ENCODE measurements at regions not wholly inside any gene's neighbourhood (a gene's known extent, or its start where the extent isn't known, plus 50 kb on each side); places are given as distances from the start of the nearest gene placed in this dataset.

DNA sequence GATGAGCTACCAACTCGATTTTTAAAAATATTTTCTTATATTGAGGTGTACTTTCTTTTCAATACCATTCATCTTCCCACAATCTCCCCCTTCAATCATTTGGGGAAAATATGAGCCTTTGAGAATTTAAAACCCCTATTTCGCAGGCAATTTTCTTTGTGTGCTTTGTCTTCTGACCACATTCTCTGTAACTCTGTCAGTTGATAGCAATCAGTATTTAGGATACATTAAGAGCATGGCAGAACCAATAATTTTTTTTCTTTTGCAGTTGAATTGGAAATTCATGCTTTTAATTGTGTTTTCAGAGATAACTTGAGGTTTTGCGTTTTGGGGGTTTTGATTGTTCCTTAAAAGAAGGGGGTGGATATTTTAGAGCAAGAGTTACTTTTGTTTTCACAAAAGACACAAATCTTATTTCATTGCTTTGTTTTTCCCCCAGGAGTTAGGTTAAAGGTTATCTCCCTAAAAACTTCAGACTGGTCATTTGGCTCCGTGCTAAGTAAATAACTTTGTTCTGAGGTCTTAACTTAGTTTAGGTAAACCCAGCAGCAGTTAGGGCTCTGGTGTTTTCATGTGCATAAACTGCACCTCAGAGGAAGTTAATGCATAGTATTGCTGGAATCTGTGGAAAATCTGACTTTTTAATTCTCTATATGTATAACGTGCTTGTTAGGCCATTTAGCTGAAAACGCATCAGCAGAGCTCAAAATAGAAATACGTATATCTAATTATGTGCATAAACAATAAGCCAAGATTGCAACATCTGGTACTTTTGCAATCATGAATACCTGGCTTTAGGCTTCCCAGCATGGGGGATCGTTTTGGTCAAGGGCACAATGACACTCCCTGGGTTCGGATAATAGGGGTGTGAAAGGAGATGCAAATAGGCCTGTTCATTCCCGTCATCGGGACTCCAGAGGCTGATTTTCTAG is 676.4 kb upstream of the ANKRD30A start:
- H3K27me3 ChIP-seq = no peaks in the 10 kb centered on the region
- DNase-seq = no peak
- H3K4me3 ChIP-seq = no peak overlapping the region
- no peak for FAIRE-seq
- no peaks in the 10 kb centered on the region for H3K36me3 ChIP-seq
- peak in 1 of 4 donors; percentile 15 for ATAC-seq
- H3K4me1 ChIP-seq = no peaks in the 10 kb centered on the region
- TF ChIP-seq, protein P1, sequence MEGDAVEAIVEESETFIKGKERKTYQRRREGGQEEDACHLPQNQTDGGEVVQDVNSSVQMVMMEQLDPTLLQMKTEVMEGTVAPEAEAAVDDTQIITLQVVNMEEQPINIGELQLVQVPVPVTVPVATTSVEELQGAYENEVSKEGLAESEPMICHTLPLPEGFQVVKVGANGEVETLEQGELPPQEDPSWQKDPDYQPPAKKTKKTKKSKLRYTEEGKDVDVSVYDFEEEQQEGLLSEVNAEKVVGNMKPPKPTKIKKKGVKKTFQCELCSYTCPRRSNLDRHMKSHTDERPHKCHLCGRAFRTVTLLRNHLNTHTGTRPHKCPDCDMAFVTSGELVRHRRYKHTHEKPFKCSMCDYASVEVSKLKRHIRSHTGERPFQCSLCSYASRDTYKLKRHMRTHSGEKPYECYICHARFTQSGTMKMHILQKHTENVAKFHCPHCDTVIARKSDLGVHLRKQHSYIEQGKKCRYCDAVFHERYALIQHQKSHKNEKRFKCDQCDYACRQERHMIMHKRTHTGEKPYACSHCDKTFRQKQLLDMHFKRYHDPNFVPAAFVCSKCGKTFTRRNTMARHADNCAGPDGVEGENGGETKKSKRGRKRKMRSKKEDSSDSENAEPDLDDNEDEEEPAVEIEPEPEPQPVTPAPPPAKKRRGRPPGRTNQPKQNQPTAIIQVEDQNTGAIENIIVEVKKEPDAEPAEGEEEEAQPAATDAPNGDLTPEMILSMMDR (IDR thresholded peaks at IDR 0.05) = no peak
- 21 to 28% methylated on average over 11 of the region's 11 CpGs for WGBS, 2 donors
- H3K9me3 ChIP-seq = no peaks in the 10 kb centered on the region
- H3K27ac ChIP-seq = no peak overlapping the region
- intact Hi-C loops (cut with DNase I) = no loop called here

DNA sequence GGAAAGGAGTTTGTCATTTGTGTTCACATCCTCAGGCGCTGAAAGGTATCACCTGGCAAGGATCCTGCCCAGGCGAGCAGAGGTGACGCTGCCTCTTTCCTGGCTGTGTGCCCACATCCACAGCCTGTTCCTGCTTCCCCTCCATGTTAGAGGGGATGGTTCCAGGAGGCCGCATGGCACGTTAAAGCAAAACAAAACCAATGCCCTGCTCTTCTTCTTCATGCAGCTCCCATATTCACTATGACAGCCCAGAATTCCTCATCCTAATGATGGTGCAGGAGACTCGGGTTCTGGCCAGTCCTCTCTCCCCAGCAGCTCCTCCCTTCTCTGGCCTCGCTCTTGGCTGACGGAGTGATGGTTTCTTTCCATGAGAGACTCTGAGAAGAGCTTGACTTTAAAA is 678.5 kb upstream of the ANKRD30A start:
- peak in 5 of 6 donors; percentile 19 to 63 (median 48) for DNase-seq
- no peaks in the 10 kb centered on the region for H3K4me1 ChIP-seq
- H3K36me3 ChIP-seq = no peaks in the 10 kb centered on the region
- no peak overlapping the region for H3K27ac ChIP-seq
- TF ChIP-seq, protein P1 (IDR thresholded peaks at IDR 0.05) = no peak
- H3K9me3 ChIP-seq = no peaks in the 10 kb centered on the region
- no peak overlapping the region for H3K4me3 ChIP-seq
- peak; percentile 40 to 68 (median 57) for ATAC-seq
- 44 to 50% methylated on average over 8 of the region's 8 CpGs for WGBS, 2 donors
- FAIRE-seq = no peak
- H3K27me3 ChIP-seq = no peaks in the 10 kb centered on the region
- intact Hi-C loops (cut with DNase I) = no loop called here

DNA sequence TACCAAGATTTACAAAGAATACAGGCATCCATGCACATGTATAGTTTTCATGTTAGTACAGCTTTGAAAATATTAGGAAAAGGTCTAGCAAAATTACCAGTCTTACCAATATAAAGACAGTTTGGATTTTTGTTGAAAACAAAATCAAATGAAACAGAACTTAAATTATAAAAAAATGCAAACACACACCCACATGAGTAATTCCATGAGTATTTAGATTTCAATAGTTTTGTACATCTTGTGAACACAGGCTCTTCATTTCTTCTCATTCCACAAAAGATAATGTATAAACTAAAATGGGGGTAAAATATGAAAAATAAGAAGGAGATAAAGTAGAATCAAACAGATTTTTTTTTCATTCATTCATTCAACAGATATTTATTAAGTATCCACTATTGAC is 682.2 kb upstream of the ANKRD30A start:
- H3K36me3 ChIP-seq = no peaks in the 10 kb centered on the region
- H3K27me3 ChIP-seq = no peaks in the 10 kb centered on the region
- intact Hi-C loops (cut with DNase I) = no loop called here
- TF ChIP-seq, protein P1 (IDR thresholded peaks at IDR 0.05) = no peak
- ATAC-seq (no peak), DNase-seq (no peak), FAIRE-seq (no peak)
- no peaks in the 10 kb centered on the region for H3K4me1 ChIP-seq
- no peaks in the 10 kb centered on the region for H3K9me3 ChIP-seq
- no peak overlapping the region for H3K27ac ChIP-seq
- H3K4me3 ChIP-seq = no peak overlapping the region

DNA sequence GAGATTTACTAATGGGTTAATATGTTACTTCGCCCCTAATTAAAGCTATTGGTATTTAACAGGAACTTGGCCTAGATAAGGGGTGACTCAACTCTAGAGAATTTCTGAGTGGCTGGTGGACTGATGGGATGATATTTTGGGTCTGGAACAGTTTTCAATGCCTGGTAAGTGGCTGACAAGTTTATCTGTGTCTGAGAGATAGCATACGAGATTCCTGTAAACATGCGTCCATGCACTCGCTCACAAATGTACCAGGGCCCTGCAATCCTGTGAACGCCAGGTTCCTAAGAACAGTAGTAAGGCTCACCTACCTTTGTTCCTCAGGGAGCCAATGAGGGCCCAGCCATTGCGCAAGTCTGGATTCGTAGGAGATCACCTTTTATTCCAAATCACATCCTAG is 683.8 kb upstream of the ANKRD30A start:
- WGBS, 2 donors = 17 to 25% methylated on average over 7 of the region's 7 CpGs
- no peak overlapping the region for H3K4me3 ChIP-seq
- TF ChIP-seq, protein P1 (IDR thresholded peaks at IDR 0.05) = no peak
- ATAC-seq (peak in 3 of 4 donors; percentile 53 to 74 (median 68)), DNase-seq (no peak), FAIRE-seq (no peak)
- no peak overlapping the region for H3K27ac ChIP-seq
- no peaks in the 10 kb centered on the region for H3K36me3 ChIP-seq
- no peaks in the 10 kb centered on the region for H3K9me3 ChIP-seq
- intact Hi-C loops (cut with DNase I) = no loop called here
- H3K4me1 ChIP-seq = no peaks in the 10 kb centered on the region
- H3K27me3 ChIP-seq = no peaks in the 10 kb centered on the region

DNA sequence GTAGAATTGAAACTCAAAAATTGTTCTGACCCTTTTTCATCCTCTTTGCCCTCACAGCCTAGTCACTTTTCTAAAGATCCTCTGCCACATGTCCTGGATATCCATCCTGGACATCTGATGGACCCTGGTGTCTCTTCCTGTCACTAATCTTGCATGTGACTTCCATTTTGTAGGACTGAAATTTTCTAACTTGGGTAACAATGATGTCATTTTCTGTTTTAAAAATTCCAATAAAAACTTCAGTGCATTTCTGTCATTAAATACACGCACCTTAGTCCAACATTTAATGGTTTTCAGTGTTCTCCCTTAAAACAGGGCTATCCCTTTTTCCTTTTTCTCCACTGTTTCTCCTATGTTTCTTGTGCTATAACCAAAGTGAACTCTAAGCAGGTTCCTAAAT is 684.9 kb upstream of the ANKRD30A start:
- TF ChIP-seq, protein P1 (IDR thresholded peaks at IDR 0.05) = no peak
- FAIRE-seq (no peak), DNase-seq (no peak), ATAC-seq (no peak)
- Histone ChIP-seq H3K36me3 (no peaks in the 10 kb centered on the region), H3K4me1 (no peaks in the 10 kb centered on the region), H3K4me3 (no peak overlapping the region), H3K27ac (no peak overlapping the region), H3K9me3 (no peaks in the 10 kb centered on the region), H3K27me3 (no peaks in the 10 kb centered on the region)
- intact Hi-C loops (cut with DNase I) = no loop called here
- WGBS, 2 donors = 64 to 79% methylated on average over 1 of the region's 1 CpG
